ENCODE measurements at regions not wholly inside any gene's neighbourhood (a gene's known extent, or its start where the extent isn't known, plus 50 kb on each side); places are given as distances from the start of the nearest gene placed in this dataset.

DNA sequence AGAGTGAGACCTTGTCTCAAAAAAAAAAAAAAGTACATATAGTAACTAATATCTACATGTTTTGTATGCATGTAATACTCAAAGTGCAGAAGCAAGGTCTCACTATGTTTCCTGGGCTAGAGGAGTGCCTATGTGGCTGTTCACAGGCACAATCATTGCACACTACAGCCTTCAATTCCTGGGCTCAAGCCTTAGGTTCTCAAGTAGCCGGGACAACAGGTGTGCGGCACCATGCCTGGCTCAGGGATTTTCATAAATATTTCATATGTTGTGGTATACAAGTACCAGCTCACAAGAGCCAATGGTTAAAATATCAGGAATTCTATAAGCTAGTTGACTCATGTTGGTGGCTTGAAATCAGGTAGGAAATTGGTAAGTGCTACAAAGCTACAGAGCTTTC is 94.8 kb downstream of the LARP7 start:
- Histone ChIP-seq H3K36me3 (ENCODE audit: low read depth) (no peaks in the 10 kb centered on the region), H3K4me1 (ENCODE audit: low read depth) (no peaks in the 10 kb centered on the region), H3K9me3 (no peaks in the 10 kb centered on the region), H3K4me3 (no peak overlapping the region)
- intact Hi-C loops (cut with DNase I, micrococcal nuclease) = no loop called here
- no peak for DNase-seq
- TF ChIP-seq, protein P1, sequence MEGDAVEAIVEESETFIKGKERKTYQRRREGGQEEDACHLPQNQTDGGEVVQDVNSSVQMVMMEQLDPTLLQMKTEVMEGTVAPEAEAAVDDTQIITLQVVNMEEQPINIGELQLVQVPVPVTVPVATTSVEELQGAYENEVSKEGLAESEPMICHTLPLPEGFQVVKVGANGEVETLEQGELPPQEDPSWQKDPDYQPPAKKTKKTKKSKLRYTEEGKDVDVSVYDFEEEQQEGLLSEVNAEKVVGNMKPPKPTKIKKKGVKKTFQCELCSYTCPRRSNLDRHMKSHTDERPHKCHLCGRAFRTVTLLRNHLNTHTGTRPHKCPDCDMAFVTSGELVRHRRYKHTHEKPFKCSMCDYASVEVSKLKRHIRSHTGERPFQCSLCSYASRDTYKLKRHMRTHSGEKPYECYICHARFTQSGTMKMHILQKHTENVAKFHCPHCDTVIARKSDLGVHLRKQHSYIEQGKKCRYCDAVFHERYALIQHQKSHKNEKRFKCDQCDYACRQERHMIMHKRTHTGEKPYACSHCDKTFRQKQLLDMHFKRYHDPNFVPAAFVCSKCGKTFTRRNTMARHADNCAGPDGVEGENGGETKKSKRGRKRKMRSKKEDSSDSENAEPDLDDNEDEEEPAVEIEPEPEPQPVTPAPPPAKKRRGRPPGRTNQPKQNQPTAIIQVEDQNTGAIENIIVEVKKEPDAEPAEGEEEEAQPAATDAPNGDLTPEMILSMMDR (IDR thresholded peaks at IDR 0.05) = no peak
- no peak for ATAC-seq

DNA sequence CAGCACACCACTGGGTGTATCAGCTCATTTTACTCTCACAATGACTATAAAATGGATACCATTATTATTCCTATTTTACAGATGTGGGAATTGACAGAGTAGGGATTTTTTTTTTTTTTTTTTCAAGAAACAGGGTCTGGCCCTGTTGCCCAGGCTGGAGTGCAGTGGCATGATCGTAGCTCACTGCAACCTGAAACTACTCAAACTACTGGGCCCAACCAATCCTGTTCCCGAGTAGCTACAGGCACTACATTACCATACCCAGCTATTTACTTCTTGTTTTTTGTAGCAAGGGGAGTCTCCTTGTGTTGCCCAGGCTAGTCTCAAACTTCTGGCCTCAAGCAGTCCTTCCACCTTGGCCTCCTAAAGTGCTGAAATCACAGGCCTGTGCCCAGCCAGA is 95.2 kb downstream of the LARP7 start:
- no peaks in the 10 kb centered on the region for H3K36me3 ChIP-seq (ENCODE audit: low read depth)
- DNase-seq (no peak), ATAC-seq (no peak)
- TF ChIP-seq, protein P1 (IDR thresholded peaks at IDR 0.05) = no peak
- no peaks in the 10 kb centered on the region for H3K4me1 ChIP-seq (ENCODE audit: low read depth)
- H3K9me3 ChIP-seq = no peaks in the 10 kb centered on the region
- intact Hi-C loops (cut with DNase I, micrococcal nuclease) = no loop called here
- H3K4me3 ChIP-seq = no peak overlapping the region

DNA sequence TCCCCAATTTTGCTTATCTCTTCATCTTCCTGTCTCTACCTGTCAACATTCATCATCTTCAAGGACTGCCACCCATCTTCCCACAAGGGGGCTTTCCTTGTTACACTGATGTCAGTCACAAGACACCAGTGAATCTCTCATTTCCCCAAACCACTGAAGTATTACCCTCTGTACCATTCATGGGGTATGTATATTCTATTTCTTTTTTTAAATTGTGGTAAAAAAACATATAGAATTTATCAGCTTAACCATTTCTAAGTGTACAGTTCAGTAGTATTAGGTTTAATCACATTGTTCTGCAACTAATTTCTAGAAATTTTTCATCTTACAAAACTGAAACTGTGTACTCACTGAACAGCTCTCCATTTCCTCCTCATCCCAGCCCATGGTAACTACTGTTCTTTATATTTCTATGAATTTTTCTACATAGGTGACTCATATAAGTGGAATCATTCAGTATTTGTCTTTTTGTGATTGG is 98.6 kb downstream of the LARP7 start:
- no peak for DNase-seq
- Histone ChIP-seq H3K4me3 (no peak overlapping the region), H3K4me1 (ENCODE audit: low read depth) (no peaks in the 10 kb centered on the region), H3K36me3 (ENCODE audit: low read depth) (no peaks in the 10 kb centered on the region), H3K9me3 (no peaks in the 10 kb centered on the region)
- ATAC-seq = no peak
- intact Hi-C loops (cut with DNase I, micrococcal nuclease) = no loop called here
- TF ChIP-seq, protein P1 (IDR thresholded peaks at IDR 0.05) = no peak

DNA sequence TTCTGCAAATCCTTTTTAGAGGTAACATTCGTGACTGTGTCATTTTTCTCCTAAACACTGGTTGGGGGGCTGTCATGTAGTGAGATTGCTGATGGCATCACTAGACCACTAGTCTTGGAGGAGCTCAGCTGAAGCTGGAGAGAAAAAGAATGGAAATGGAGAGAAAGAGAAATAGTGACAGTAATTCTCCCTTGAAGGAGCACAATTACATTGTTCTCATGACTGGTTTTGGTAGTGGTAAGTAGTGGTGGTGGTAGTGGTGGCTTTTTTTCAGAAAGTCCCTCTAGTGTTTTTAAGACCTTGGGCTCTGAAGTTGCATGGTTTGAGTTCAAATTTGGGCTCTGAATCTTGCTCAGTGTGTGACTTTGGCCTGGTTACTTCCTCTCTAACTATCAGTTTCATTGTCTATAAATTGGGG is 99.8 kb downstream of the LARP7 start:
- Histone ChIP-seq H3K4me3 (no peak overlapping the region), H3K9me3 (no peaks in the 10 kb centered on the region), H3K4me1 (ENCODE audit: low read depth) (no peaks in the 10 kb centered on the region), H3K36me3 (ENCODE audit: low read depth) (no peaks in the 10 kb centered on the region)
- intact Hi-C loops (cut with DNase I, micrococcal nuclease) = no loop called here
- ATAC-seq (no peak), DNase-seq (no peak)
- TF ChIP-seq, protein P1 (IDR thresholded peaks at IDR 0.05) = no peak

DNA sequence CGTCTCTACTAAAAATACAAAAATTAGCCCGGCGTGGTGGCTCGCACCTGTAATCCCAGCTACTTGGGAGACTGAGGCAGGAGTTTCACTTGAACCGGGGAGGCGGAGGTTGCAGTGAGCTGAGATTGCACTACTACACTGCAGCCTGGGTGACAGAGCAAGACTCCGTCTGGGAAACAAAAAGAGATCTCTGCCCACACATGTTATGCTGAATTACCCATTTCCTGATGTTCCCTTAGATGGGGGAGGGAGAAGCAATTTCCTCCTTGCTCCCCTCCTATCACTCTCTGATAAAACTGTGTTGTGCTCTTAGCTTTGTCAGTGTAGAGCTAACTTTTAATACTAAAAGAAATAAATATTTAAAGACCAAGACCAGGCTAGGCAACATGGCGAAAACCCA is 102.5 kb downstream of the LARP7 start:
- H3K36me3 ChIP-seq (ENCODE audit: low read depth) = no peaks in the 10 kb centered on the region
- TF ChIP-seq, protein P1 (IDR thresholded peaks at IDR 0.05) = no peak
- no peaks in the 10 kb centered on the region for H3K9me3 ChIP-seq
- no peak overlapping the region for H3K4me3 ChIP-seq
- H3K4me1 ChIP-seq (ENCODE audit: low read depth) = no peaks in the 10 kb centered on the region
- intact Hi-C loops (cut with DNase I, micrococcal nuclease) = no loop called here
- no peak for DNase-seq
- ATAC-seq = no peak

DNA sequence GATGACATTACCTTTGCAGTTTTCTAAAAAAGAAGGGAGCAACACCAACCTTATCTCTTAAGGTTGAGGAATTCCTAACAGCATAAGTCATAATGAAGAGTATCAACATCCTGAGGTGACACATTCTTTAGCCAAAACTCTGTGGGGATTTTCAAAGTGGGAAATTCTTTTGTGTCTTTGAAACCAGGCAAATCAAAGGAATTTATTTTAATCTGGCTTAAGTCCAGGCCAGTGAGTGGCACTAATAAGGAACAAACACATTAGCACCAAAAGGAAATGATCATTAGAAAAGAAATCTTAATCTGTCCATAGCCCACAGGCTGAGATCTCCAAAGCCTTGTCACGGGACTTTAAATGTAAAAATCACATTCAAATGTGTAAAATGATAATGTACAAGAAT is 110.1 kb downstream of the LARP7 start:
- ATAC-seq (no peak), DNase-seq (no peak)
- H3K36me3 ChIP-seq (ENCODE audit: low read depth) = no peaks in the 10 kb centered on the region
- no peaks in the 10 kb centered on the region for H3K4me1 ChIP-seq (ENCODE audit: low read depth)
- TF ChIP-seq, protein P1 (IDR thresholded peaks at IDR 0.05) = no peak
- no peak overlapping the region for H3K4me3 ChIP-seq
- H3K9me3 ChIP-seq = no peaks in the 10 kb centered on the region
- intact Hi-C loops (cut with DNase I, micrococcal nuclease) = no loop called here
